BJ (cell line): ENCODE measurements at regions not wholly inside any gene's neighbourhood (a gene's known extent, or its start where the extent isn't known, plus 50 kb on each side); places are given as distances from the start of the nearest gene placed in this dataset.

Experiments used
- CTCF ChIA-PET: fragments of 350-600 bp; formaldehyde crosslinking; extraction: SDS; loops from one replicate; lab custom pipeline; 2021; ENCODE audit warnings: antibody characterized with exemption, inconsistent platforms; lab: Yijun Ruan, JAX
- POLR2A ChIA-PET: fragments of 300-600 bp; sonication (Branson Sonifier 250); formaldehyde crosslinking; extraction: SDS; loops from one replicate; lab custom pipeline; 2021; ENCODE audit warnings: antibody characterized with exemption; lab: Charles Lee
- DNase-seq: peaks from one replicate; pipeline ENCODE4 v3.0.0-alpha.2; 2011; ENCODE audit warnings: low read depth
- H3K27me3 ChIP-seq: 2 replicates; pipeline ENCODE4 v1.6.0; 2011; ENCODE audit warnings: low read length; ENCODE audit not compliant: control insufficient read depth, insufficient read depth
- H3K36me3 ChIP-seq: 2 replicates; pipeline ENCODE4 v1.5.1; 2011; ENCODE audit warnings: low read length; ENCODE audit not compliant: control insufficient read depth, insufficient read depth
- H3K4me3 ChIP-seq: 2 replicates; pipeline ENCODE4 v1.5.1; 2011; ENCODE audit warnings: low read depth, mild to moderate bottlenecking, control low read depth, low read length
- CTCF ChIP-seq: IDR thresholded peaks from 2 replicates; pipeline ENCODE4 v1.5.1; 2011; ENCODE audit warnings: low read depth, mild to moderate bottlenecking, control low read depth, inconsistent platforms, low read length, moderate library complexity; ENCODE audit not compliant: insufficient read depth

DNA sequence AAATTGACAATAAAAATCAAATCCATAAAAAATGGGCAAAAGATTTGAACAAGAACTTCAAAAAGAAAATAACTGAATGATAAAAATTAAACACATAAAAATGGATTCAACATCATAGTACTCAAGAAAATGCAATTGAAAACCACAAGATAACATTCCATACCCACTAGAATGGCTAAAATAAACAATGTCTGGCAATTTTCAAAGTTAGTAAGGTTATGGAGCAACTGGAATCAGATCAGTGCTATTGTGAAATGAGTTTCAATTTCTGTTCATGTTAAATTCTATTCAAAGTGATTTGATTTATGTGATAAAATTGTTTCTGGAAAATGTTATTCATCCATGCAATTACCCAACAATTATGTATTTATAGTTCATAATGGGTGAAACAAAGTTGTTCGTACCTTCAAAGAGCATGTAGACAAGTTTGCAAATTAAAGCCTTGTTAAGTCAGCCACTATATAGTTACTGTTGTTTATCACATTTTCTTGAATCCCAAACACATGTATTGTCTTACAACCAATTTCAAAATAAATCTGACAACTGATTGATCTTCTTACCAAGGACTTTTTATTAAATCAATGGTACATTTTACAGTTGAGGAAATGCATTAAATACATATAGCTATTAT is 151.5 kb upstream of the CENPW start:
- no peak for TF ChIP-seq CTCF
- ChIA-PET CTCF (no interaction called here), POLR2A (no interaction called here)
- DNase-seq, result peak; percentile 8
- H3K27me3 ChIP-seq, result no peaks in the 10 kb centered on the region
- H3K36me3 ChIP-seq, result no peaks in the 10 kb centered on the region
- H3K4me3 ChIP-seq, result no peak overlapping the region

DNA sequence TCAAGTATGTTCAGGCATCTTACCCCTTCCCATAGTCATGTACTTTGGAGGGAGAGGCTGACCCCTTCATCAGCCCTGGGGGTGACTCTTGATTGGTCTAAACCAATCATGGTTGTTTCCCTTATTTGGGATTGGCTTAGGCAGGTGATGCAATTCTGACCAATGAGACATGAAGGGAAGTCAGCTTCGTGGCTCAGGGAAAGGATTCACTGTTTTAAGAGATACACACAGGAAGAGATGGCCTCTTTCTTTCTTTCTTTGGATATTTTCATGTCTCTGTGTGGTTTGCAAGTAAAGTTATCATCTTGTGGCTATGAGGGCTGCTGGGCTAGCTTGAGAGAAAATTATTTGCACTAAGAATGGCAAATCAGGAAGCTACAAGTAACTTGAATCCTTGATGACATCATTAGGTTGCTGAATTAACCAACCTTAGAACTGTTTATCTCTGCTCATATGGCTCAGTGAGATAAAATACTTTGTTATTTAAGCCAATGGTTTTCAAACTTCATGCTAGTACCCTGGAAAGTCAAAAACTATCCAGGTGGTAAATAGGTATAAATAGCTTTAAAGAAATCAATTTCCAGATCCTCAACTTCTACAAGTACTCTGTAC is 144.2 kb upstream of the CENPW start:
- DNase-seq, result no peak
- Histone ChIP-seq H3K36me3 (no peaks in the 10 kb centered on the region), H3K27me3 (no peaks in the 10 kb centered on the region), H3K4me3 (no peak overlapping the region)
- ChIA-PET CTCF (no interaction called here), POLR2A (no interaction called here)
- TF ChIP-seq CTCF, result no peak

GRCh38 chr6:126198631-126199030 is 141.3 kb upstream of the CENPW start:
- ChIA-PET CTCF (interaction anchor here (1.3 kb wide), 1 partner anchor 13 kb away, joined by 3 read pairs; no protein-coding TSS in a partner anchor), POLR2A (no interaction called here)
- no peaks in the 10 kb centered on the region for H3K36me3 ChIP-seq
- TF ChIP-seq CTCF, result no peak
- no peak overlapping the region for H3K4me3 ChIP-seq
- H3K27me3 ChIP-seq, result no peaks in the 10 kb centered on the region
- DNase-seq, result no peak

DNA sequence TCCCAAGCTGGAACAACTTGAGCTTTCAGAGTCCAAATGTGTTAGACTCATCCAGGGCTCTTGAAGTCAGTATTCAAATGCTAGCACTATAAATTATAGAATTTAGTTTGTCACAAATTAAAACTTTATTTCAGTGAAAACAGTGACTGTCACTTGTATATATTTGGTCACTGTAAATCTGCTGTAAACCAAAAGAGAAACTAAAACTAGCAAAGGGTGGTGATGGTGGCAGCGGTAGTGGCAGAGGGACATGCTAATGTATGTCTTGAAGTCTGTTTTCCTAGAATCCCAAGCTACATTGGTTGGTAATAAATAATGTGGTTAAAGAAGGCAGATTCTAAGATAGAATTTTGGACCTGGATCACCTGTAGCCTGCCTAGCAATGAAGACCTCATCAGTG is 140.4 kb upstream of the CENPW start:
- no peaks in the 10 kb centered on the region for H3K27me3 ChIP-seq
- POLR2A ChIA-PET, result no interaction called here
- no peak overlapping the region for H3K4me3 ChIP-seq
- DNase-seq, result no peak
- TF ChIP-seq CTCF, result no peak
- CTCF ChIA-PET, result no interaction called here
- no peaks in the 10 kb centered on the region for H3K36me3 ChIP-seq

DNA sequence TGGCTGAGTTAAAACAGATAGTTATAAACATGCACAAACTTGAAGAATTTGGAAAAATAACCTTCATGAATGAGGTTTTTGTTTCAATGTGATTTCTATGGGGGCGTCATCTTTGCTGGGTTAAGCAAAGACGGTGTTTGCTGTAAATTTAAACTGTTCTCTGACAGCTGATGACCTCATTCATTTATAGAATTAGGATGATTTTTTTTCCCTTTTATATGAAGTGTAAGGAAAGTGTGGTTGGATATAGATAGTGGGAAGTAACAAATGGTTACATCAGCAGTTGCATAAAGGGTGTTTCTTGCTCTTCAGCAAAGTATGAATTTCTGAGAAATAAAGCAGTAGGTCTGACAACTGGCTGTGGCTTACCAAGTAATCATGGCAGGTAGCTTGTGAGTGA is 137.2 kb upstream of the CENPW start:
- H3K4me3 ChIP-seq, result no peak overlapping the region
- no peak for DNase-seq
- ChIA-PET CTCF (no interaction called here), POLR2A (no interaction called here)
- TF ChIP-seq CTCF, result no peak
- no peaks in the 10 kb centered on the region for H3K36me3 ChIP-seq
- no peaks in the 10 kb centered on the region for H3K27me3 ChIP-seq
